KMS-11 (cell line): ENCODE measurements at regions not wholly inside any gene's neighbourhood (a gene's known extent, or its start where the extent isn't known, plus 50 kb on each side); places are given as distances from the start of the nearest gene placed in this dataset.

Source experiments
- H2AFZ ChIP-seq: fragments of 200-600 bp; sonication (generic); 2 replicates; pipeline ENCODE4 v1.6.1; 2016; ENCODE audit warnings: antibody characterized with exemption, mixed run types, low read depth
- H3K27ac ChIP-seq: fragments of 200-600 bp; sonication (generic); 2 replicates; pipeline ENCODE4 v1.6.1; 2016; ENCODE audit warnings: mild to moderate bottlenecking, mixed run types
- H3K27me3 ChIP-seq: fragments of 200-600 bp; sonication (generic); 2 replicates; pipeline ENCODE4 v1.6.1; 2017; ENCODE audit warnings: mild to moderate bottlenecking, low read depth, mixed run types, moderate library complexity; ENCODE audit not compliant: insufficient read depth
- H3K36me3 ChIP-seq: fragments of 200-600 bp; sonication (generic); 2 replicates; pipeline ENCODE4 v1.6.1; 2017; ENCODE audit warnings: mild to moderate bottlenecking, mixed run types; ENCODE audit not compliant: insufficient read depth
- H3K4me1 ChIP-seq: fragments of 200-600 bp; sonication (generic); 2 replicates; pipeline ENCODE4 v1.6.1; 2016; ENCODE audit warnings: mild to moderate bottlenecking, low read depth, mixed run types; ENCODE audit not compliant: poor library complexity, severe bottlenecking
- H3K4me2 ChIP-seq: fragments of 200-600 bp; sonication (generic); 2 replicates; pipeline ENCODE4 v1.7.0; 2016; ENCODE audit warnings: mild to moderate bottlenecking, mixed run types
- H3K4me3 ChIP-seq: fragments of 200-600 bp; sonication (generic); IDR thresholded peaks from 2 replicates; pipeline ENCODE4 v1.6.1; 2017; ENCODE audit warnings: low read depth, low read length, mixed read lengths; ENCODE audit not compliant: insufficient read depth
- H3K79me2 ChIP-seq: fragments of 200-600 bp; sonication (generic); 2 replicates; pipeline ENCODE4 v1.6.1; 2016; ENCODE audit warnings: low read depth, mixed run types; ENCODE audit not compliant: insufficient read depth
- H3K9ac ChIP-seq: fragments of 200-600 bp; sonication (generic); 2 replicates; pipeline ENCODE4 v1.6.1; 2016; ENCODE audit warnings: mild to moderate bottlenecking, mixed run types
- H4K20me1 ChIP-seq: fragments of 200-600 bp; sonication (generic); 2 replicates; pipeline ENCODE4 v1.6.1; 2016; ENCODE audit warnings: mild to moderate bottlenecking, mixed run types; ENCODE audit not compliant: insufficient read depth
- TF ChIP-seq, protein P1 (sequence below): fragments of 200-600 bp; sonication (generic); conservative IDR thresholded peaks from 2 replicates; pipeline ENCODE4 v1.6.1; 2017; ENCODE audit warnings: low read depth, mild to moderate bottlenecking, antibody characterized with exemption, low read length, moderate library complexity, mixed read lengths

- no peaks in the 10 kb centered on the region for H4K20me1 ChIP-seq
- H2AFZ ChIP-seq = no peak overlapping the region; the same call in 1 of the 2 replicates
- no peaks in the 10 kb centered on the region for H3K27me3 ChIP-seq
- no peak overlapping the region for H3K9ac ChIP-seq
- no peak overlapping the region for H3K4me3 ChIP-seq
- no peaks in the 10 kb centered on the region for H3K36me3 ChIP-seq
- H3K27ac ChIP-seq = no peak overlapping the region
- H3K4me1 ChIP-seq = peaks cover 17% of the 10 kb centered on the region
- TF ChIP-seq, protein P1, sequence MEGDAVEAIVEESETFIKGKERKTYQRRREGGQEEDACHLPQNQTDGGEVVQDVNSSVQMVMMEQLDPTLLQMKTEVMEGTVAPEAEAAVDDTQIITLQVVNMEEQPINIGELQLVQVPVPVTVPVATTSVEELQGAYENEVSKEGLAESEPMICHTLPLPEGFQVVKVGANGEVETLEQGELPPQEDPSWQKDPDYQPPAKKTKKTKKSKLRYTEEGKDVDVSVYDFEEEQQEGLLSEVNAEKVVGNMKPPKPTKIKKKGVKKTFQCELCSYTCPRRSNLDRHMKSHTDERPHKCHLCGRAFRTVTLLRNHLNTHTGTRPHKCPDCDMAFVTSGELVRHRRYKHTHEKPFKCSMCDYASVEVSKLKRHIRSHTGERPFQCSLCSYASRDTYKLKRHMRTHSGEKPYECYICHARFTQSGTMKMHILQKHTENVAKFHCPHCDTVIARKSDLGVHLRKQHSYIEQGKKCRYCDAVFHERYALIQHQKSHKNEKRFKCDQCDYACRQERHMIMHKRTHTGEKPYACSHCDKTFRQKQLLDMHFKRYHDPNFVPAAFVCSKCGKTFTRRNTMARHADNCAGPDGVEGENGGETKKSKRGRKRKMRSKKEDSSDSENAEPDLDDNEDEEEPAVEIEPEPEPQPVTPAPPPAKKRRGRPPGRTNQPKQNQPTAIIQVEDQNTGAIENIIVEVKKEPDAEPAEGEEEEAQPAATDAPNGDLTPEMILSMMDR = no peak
- H3K79me2 ChIP-seq = no peaks in the 10 kb centered on the region
- H3K4me2 ChIP-seq = peak overlapping the region; percentile 54
Measured at GRCh38 chr2:228417956-228418355, 236.5 kb upstream of the SPHKAP start.

GRCh38 chr2:228417526-228417925 is 236.0 kb upstream of the SPHKAP start:
- H4K20me1 ChIP-seq = no peaks in the 10 kb centered on the region
- H3K36me3 ChIP-seq = no peaks in the 10 kb centered on the region
- no peak overlapping the region for H2AFZ ChIP-seq
- TF ChIP-seq, protein P1 = no peak
- no peak overlapping the region for H3K4me2 ChIP-seq
- no peaks in the 10 kb centered on the region for H3K27me3 ChIP-seq
- H3K4me1 ChIP-seq = peaks cover 17% of the 10 kb centered on the region
- no peak overlapping the region for H3K27ac ChIP-seq
- H3K9ac ChIP-seq = no peak overlapping the region
- H3K4me3 ChIP-seq = no peak overlapping the region
- no peaks in the 10 kb centered on the region for H3K79me2 ChIP-seq

GRCh38 chr2:228410061-228410460 is 228.6 kb upstream of the SPHKAP start:
- no peak overlapping the region for H3K9ac ChIP-seq
- H3K4me1 ChIP-seq = peaks cover 14% of the 10 kb centered on the region
- no peaks in the 10 kb centered on the region for H3K36me3 ChIP-seq
- TF ChIP-seq, protein P1 = no peak
- H3K79me2 ChIP-seq = no peaks in the 10 kb centered on the region
- no peak overlapping the region; the same call in 1 of the 2 replicates for H3K4me2 ChIP-seq
- H2AFZ ChIP-seq = no peak overlapping the region
- no peak overlapping the region for H3K27ac ChIP-seq
- no peak overlapping the region for H3K4me3 ChIP-seq
- no peaks in the 10 kb centered on the region for H4K20me1 ChIP-seq
- no peaks in the 10 kb centered on the region for H3K27me3 ChIP-seq

GRCh38 chr2:228409493-228409892 is 228.0 kb upstream of the SPHKAP start:
- Histone ChIP-seq H3K79me2 (no peaks in the 10 kb centered on the region), H3K27ac (no peak overlapping the region), H3K4me1 (peaks cover 14% of the 10 kb centered on the region), H4K20me1 (no peaks in the 10 kb centered on the region), H3K4me3 (no peak overlapping the region), H3K9ac (no peak overlapping the region), H2AFZ (no peak overlapping the region), H3K4me2 (no peak overlapping the region; the same call in 1 of the 2 replicates), H3K27me3 (no peaks in the 10 kb centered on the region), H3K36me3 (no peaks in the 10 kb centered on the region)
- TF ChIP-seq, protein P1 = no peak
